Adrenal gland (tissue), 5 donors: ENCODE measurements at regions not wholly inside any gene's neighbourhood (a gene's known extent, or its start where the extent isn't known, plus 50 kb on each side); places are given as distances from the start of the nearest gene placed in this dataset.

ENCODE experiments used
- CTCF ChIP-seq, 6 experiments: fragments of 450-650 bp in 4 of 6; fragments of 200-600 bp in 2 of 6; sonication (generic) in 1 of 6; IDR thresholded peaks; 1 replicate in 5 of 6; 2 replicates in 1 of 6; pipeline versions ENCODE4 v1.5.1 to v1.8.0; 2016 to 2021; ENCODE audit warnings: antibody characterized with exemption in 6 of 6, mild to moderate bottlenecking in 2 of 6, moderate library complexity in 1 of 6
- POLR2A ChIP-seq, 2 donors: fragments of 450-650 bp; IDR thresholded peaks; one replicate each; pipeline ENCODE4 v1.6.1; 2017; ENCODE audit warnings: antibody characterized with exemption in 2 of 2, mild to moderate bottlenecking in 2 of 2, moderate library complexity in 1 of 2
- donor health status: DM: no; HTN: no; CAD: no.

- TF ChIP-seq CTCF (IDR thresholded peaks at IDR 0.05) (no peak), POLR2A (IDR thresholded peaks at IDR 0.05) (no peak)
Observed at GRCh38 chr3:124522082-124522625, 208.1 kb upstream of the UMPS start.
